ENCODE measurements at regions not wholly inside any gene's neighbourhood (a gene's known extent, or its start where the extent isn't known, plus 50 kb on each side); places are given as distances from the start of the nearest gene placed in this dataset.

GRCh38 chr2:103879101-103879500 lies 974.8 kb upstream of the POU3F3 start:
- TF ChIP-seq ZXDC (CRISPR knock-in tag; IDR thresholded peaks at IDR 0.05) = no peak
- no peak for TF ChIP-seq IRF9 (CRISPR knock-in tag; IDR thresholded peaks at IDR 0.05; ENCODE audit: borderline replicate concordance)

Data from HepG2 (cell line).